H1 (cell line): ENCODE measurements at regions not wholly inside any gene's neighbourhood (a gene's known extent, or its start where the extent isn't known, plus 50 kb on each side); places are given as distances from the start of the nearest gene placed in this dataset.

ENCODE experiments used
- CTCF ChIA-PET: fragments of 300-600 bp; sonication (Branson Sonifier 250); formaldehyde crosslinking; loops from one replicate; lab custom pipeline; 2021; ENCODE audit not compliant: partially characterized antibody; lab: Charles Lee
- POLR2A ChIA-PET: fragments of 300-600 bp; sonication (Branson Sonifier 250); formaldehyde crosslinking; loops from one replicate; lab custom pipeline; 2021; ENCODE audit warnings: inconsistent platforms; ENCODE audit not compliant: partially characterized antibody; lab: Charles Lee
- DNase-seq, 2 experiments: peaks; one replicate each; pipeline versions ENCODE4 v3.0.0 to v3.0.0-alpha.2; 2010 to 2022; ENCODE audit warnings: low spot score in 2 of 2, low read depth in 1 of 2, mixed read lengths in 1 of 2
- FAIRE-seq: peaks from 2 replicates; lab custom pipeline; 2011; peaks lifted over from hg19 to GRCh38; lab: Jason Lieb, UNC
- H2AFZ ChIP-seq: 2 replicates; pipeline ENCODE4 v1.8.1; 2012; ENCODE audit warnings: low read length, inconsistent platforms
- H2AK5ac ChIP-seq: 2 replicates; pipeline ENCODE4 v1.6.1; 2013; ENCODE audit warnings: low read depth, low read length
- H2BK120ac ChIP-seq: replicated peaks from 2 replicates; pipeline ENCODE3; 2013; ENCODE audit warnings: low read depth, low read length, inconsistent platforms
- H2BK12ac ChIP-seq: 2 replicates; pipeline ENCODE4 v1.6.1; 2013; ENCODE audit warnings: low read depth, low read length
- H2BK15ac ChIP-seq: 2 replicates; pipeline ENCODE4 v1.6.1; 2013; ENCODE audit warnings: low read length
- H2BK20ac ChIP-seq: 2 replicates; pipeline ENCODE4 v1.6.1; 2013; ENCODE audit warnings: low read length
- H2BK5ac ChIP-seq: 2 replicates; pipeline ENCODE4 v1.6.1; 2013; ENCODE audit warnings: low read depth, low read length
- H3K14ac ChIP-seq: 2 replicates; pipeline ENCODE4 v1.6.1; 2013; ENCODE audit warnings: inconsistent platforms; ENCODE audit not compliant: insufficient read length
- H3K18ac ChIP-seq: 2 replicates; pipeline ENCODE4 v1.6.1; 2013; ENCODE audit warnings: low read length; ENCODE audit errors: extremely low read depth
- H3K23ac ChIP-seq: 2 replicates; pipeline ENCODE4 v1.6.1; 2013; ENCODE audit warnings: inconsistent platforms; ENCODE audit not compliant: insufficient read length
- H3K23me2 ChIP-seq: 2 replicates; pipeline ENCODE4 v1.6.1; 2013; ENCODE audit warnings: low read depth, low read length
- H3K27ac ChIP-seq: 2 replicates; pipeline ENCODE4 v1.6.1; 2011; ENCODE audit warnings: low read depth, low read length, inconsistent platforms
- H3K27me3 ChIP-seq, 4 experiments: replicated peaks in 1 of 4; 1 replicate in 1 of 4; 2 replicates in 3 of 4; pipeline versions ENCODE4 v1.6.1 to v1.8.1; 2011 to 2013; ENCODE audit warnings: low read length in 3 of 4, mild to moderate bottlenecking in 3 of 4, inconsistent platforms in 2 of 4, mixed read lengths in 2 of 4, moderate library complexity in 1 of 4; ENCODE audit not compliant: control insufficient read depth in 3 of 4, insufficient read depth in 3 of 4; ENCODE audit errors: extremely low read depth in 1 of 4
- H3K36me3 ChIP-seq, 4 experiments: 2 replicates each; pipeline versions ENCODE4 v1.6.1 to v1.8.1; 2011 to 2013; ENCODE audit warnings: mild to moderate bottlenecking in 4 of 4, low read length in 3 of 4, moderate library complexity in 2 of 4, control low read depth in 1 of 4, inconsistent platforms in 1 of 4; ENCODE audit not compliant: insufficient read depth in 4 of 4, control insufficient read depth in 2 of 4
- H3K4ac ChIP-seq: replicated peaks from 2 replicates; pipeline ENCODE3; 2013; ENCODE audit warnings: low read length, low read depth, mixed read lengths, inconsistent platforms; ENCODE audit not compliant: insufficient read length
- H3K4me1 ChIP-seq, 4 experiments: replicated peaks in 1 of 4; 1 replicate in 1 of 4; 2 replicates in 3 of 4; pipeline versions ENCODE4 v1.6.1 to v1.8.1; 2011 to 2013; ENCODE audit warnings: low read length in 3 of 4, inconsistent platforms in 2 of 4, mixed read lengths in 1 of 4; ENCODE audit not compliant: insufficient read depth in 4 of 4, control insufficient read depth in 3 of 4
- H3K4me2 ChIP-seq, 2 experiments: 2 replicates each; pipeline versions ENCODE4 v1.6.1 to v1.8.1; 2011 to 2013; ENCODE audit warnings: low read depth in 2 of 2, low read length in 2 of 2, control low read depth in 1 of 2, inconsistent platforms in 1 of 2, mild to moderate bottlenecking in 1 of 2; ENCODE audit not compliant: insufficient read depth in 1 of 2
- H3K4me3 ChIP-seq, 4 experiments: fragments of 200-600, 300-600 bp in 1 of 4; sonication (generic), shearing (Covaris generic), sonication (Bioruptor Twin) in 1 of 4; 2 replicates each; pipeline versions ENCODE4 v1.5.1 to v1.8.1; 2011 to 2016; ENCODE audit warnings: low read length in 4 of 4, low read depth in 3 of 4, control low read depth in 2 of 4, inconsistent platforms in 2 of 4, mild to moderate bottlenecking in 2 of 4, mixed read lengths in 1 of 4, moderate library complexity in 1 of 4; ENCODE audit not compliant: insufficient read depth in 2 of 4; ENCODE audit errors: extremely low read depth in 1 of 4
- H3K56ac ChIP-seq: replicated peaks from 2 replicates; pipeline ENCODE3; 2013; ENCODE audit warnings: low read depth, mild to moderate bottlenecking, mixed read lengths, low read length, inconsistent platforms; ENCODE audit not compliant: insufficient read length
- H3K79me1 ChIP-seq: 2 replicates; pipeline ENCODE4 v1.6.1; 2013; ENCODE audit warnings: low read depth, low read length, control low read depth
- H3K79me2 ChIP-seq, 2 experiments: 2 replicates each; pipeline versions ENCODE4 v1.6.1 to v1.8.1; 2012 to 2013; ENCODE audit warnings: low read length in 2 of 2, mild to moderate bottlenecking in 2 of 2, inconsistent platforms in 1 of 2; ENCODE audit not compliant: insufficient read depth in 2 of 2, control insufficient read depth in 1 of 2
- H3K9ac ChIP-seq, 4 experiments: replicated peaks in 1 of 4; 1 replicate in 1 of 4; 2 replicates in 3 of 4; pipeline versions ENCODE4 v1.6.1 to v1.8.1; 2011 to 2013; ENCODE audit warnings: low read depth in 3 of 4, low read length in 3 of 4, control low read depth in 2 of 4, mild to moderate bottlenecking in 2 of 4, moderate library complexity in 2 of 4, inconsistent platforms in 1 of 4; ENCODE audit errors: extremely low read depth in 1 of 4
- H3K9me3 ChIP-seq, 2 experiments: 2 replicates each; pipeline versions ENCODE4 v1.6.1 to v1.8.1; 2012 to 2013; ENCODE audit warnings: mild to moderate bottlenecking in 2 of 2, moderate library complexity in 2 of 2, control low read depth in 1 of 2, inconsistent platforms in 1 of 2, low read depth in 1 of 2, low read length in 1 of 2, mixed read lengths in 1 of 2; ENCODE audit not compliant: insufficient read depth in 2 of 2
- H4K20me1 ChIP-seq, 2 experiments: replicated peaks in 1 of 2; 2 replicates each; pipeline versions ENCODE3 to v1.8.1; 2011 to 2013; ENCODE audit warnings: inconsistent platforms in 2 of 2, low read length in 2 of 2, mild to moderate bottlenecking in 1 of 2; ENCODE audit not compliant: insufficient read depth in 2 of 2, control insufficient read depth in 1 of 2
- H4K5ac ChIP-seq: 2 replicates; pipeline ENCODE4 v1.6.1; 2013; ENCODE audit warnings: low read length, low read depth, mixed read lengths, inconsistent platforms; ENCODE audit not compliant: insufficient read length
- H4K8ac ChIP-seq: 2 replicates; pipeline ENCODE4 v1.8.0; 2013; ENCODE audit warnings: mild to moderate bottlenecking, moderate library complexity, low read length, inconsistent platforms; ENCODE audit not compliant: insufficient read depth; ENCODE audit errors: extremely low read depth
- H4K91ac ChIP-seq: replicated peaks from 2 replicates; pipeline ENCODE3; 2013; ENCODE audit warnings: low read length, mixed read lengths, inconsistent platforms; ENCODE audit not compliant: insufficient read length
- ASH2L ChIP-seq: fragments of 200-600, 300-600 bp; sonication (generic); IDR thresholded peaks from one replicate; pipeline ENCODE4 v1.7.1; 2017; ENCODE audit warnings: low read length
- EGR1 ChIP-seq: IDR thresholded peaks from 2 replicates; pipeline ENCODE4 v1.6.1; 2011; ENCODE audit warnings: low read depth, low read length, borderline replicate concordance
- GABPA ChIP-seq: IDR thresholded peaks from 2 replicates; pipeline ENCODE4 v1.6.1; 2011; ENCODE audit warnings: mild to moderate bottlenecking, low read length, moderate library complexity, borderline replicate concordance; ENCODE audit not compliant: insufficient read depth
- MAX ChIP-seq: IDR thresholded peaks from 2 replicates; pipeline ENCODE4 v1.6.1; 2012; ENCODE audit warnings: inconsistent platforms
- PHF8 ChIP-seq: fragments of 200-600 bp; sonication (generic); conservative IDR thresholded peaks from 2 replicates; pipeline ENCODE4 v1.7.1; 2012; ENCODE audit warnings: low read depth, mild to moderate bottlenecking, inconsistent platforms, low read length, moderate library complexity
- RNF2 ChIP-seq: fragments of 200-900, 300-1000 bp; sonication (generic); IDR thresholded peaks from 2 replicates; pipeline ENCODE4 v1.7.1; 2016; ENCODE audit warnings: borderline replicate concordance, low read depth, mild to moderate bottlenecking, antibody characterized with exemption, low read length; ENCODE audit not compliant: poor library complexity, severe bottlenecking; ENCODE audit errors: missing control alignments
- SP4 ChIP-seq: IDR thresholded peaks from 2 replicates; pipeline ENCODE4 v1.6.1; 2012; ENCODE audit warnings: low read length, inconsistent platforms
- SRF ChIP-seq: IDR thresholded peaks from 2 replicates; pipeline ENCODE4 v1.6.1; 2011; ENCODE audit warnings: mild to moderate bottlenecking, low read depth, low read length, moderate library complexity
- TCF12 ChIP-seq: IDR thresholded peaks from 2 replicates; pipeline ENCODE4 v1.6.1; 2011; ENCODE audit warnings: low read depth, mild to moderate bottlenecking, low read length
- WGBS, 2 experiments: shearing (Covaris generic) in 1 of 2; methylation state at CpG; one replicate each; pipeline versions ENCODE4 v1.1.6 to v1.1.7; 2013 to 2015; ENCODE audit warnings: low lambda C conversion rate in 2 of 2, mixed read lengths in 2 of 2, inconsistent platforms in 1 of 2, low coverage in 1 of 2, missing lambda C conversion rate in 1 of 2; ENCODE audit not compliant: insufficient replicate concordance in 2 of 2, insufficient coverage in 1 of 2, insufficient read length in 1 of 2; ENCODE audit errors: extremely low coverage in 1 of 2, missing lambda C conversion rate in 1 of 2; 5-methylcytosine and 5-hydroxymethylcytosine counted together

- Histone ChIP-seq H3K14ac (no peak overlapping the region), H3K56ac (no peak overlapping the region), H3K23me2 (no peaks in the 10 kb centered on the region), H3K79me1 (no peaks in the 10 kb centered on the region), H2BK120ac (no peak overlapping the region), H3K36me3 (no peaks in the 10 kb centered on the region), H2BK5ac (peak overlapping the region; percentile 13; the same call in 1 of the 2 replicates)
- 89% methylated on average over 10 of the region's 10 CpGs; no CpG with 5 or more reads in 1 of the 2 experiments for WGBS, 2 experiments
- FAIRE-seq = no peak
- TF ChIP-seq EGR1 (no peak), ASH2L (no peak), RNF2 (no peak), PHF8 (no peak), MAX (no peak), SRF (no peak), TCF12 (no peak), GABPA (no peak), SP4 (no peak)
- TF ChIP-seq, all 59 proteins: peak for 0
- Histone ChIP-seq H2AK5ac (peak overlapping the region; percentile 40; the same call in 1 of the 2 replicates), H4K91ac (peak overlapping the region; percentile 54), H3K9me3 (no peaks in the 10 kb centered on the region), H2AFZ (0 out of 2 replicates have a peak overlapping the region, but pooled peaks have one; percentile 45), H3K4me3 (no peak overlapping the region), H3K4ac (no peak overlapping the region), H3K79me2 (no peaks in the 10 kb centered on the region), H4K20me1 (no peaks in the 10 kb centered on the region), H2BK20ac (no peak overlapping the region), H3K27ac (no peak overlapping the region; the same call in 1 of the 2 replicates), H4K8ac (no peak overlapping the region), H3K4me1 (peaks cover 0 to 9% (median 3%) of the 10 kb centered on the region in 4 experiments; a peak in 4 of 7 replicates), H3K27me3 (0 out of 7 replicates have a peak, but pooled peaks cover 0 to 2% (median 0%) of the 10 kb centered on the region in 4 experiments), H2BK15ac (no peak overlapping the region), H3K9ac (no peak overlapping the region), H3K23ac (no peak overlapping the region), H3K18ac (no peak overlapping the region), H2BK12ac (0 out of 2 replicates have a peak overlapping the region, but pooled peaks have one; percentile 50), H3K4me2 (no peak overlapping the region), H4K5ac (no peak overlapping the region)
- ChIA-PET CTCF (interaction anchor here (1.1 to 2.6 kb wide), 6 partner anchors 9 to 61 kb away, joined by 3 to 9 read pairs (median 4); no protein-coding TSS in a partner anchor), POLR2A (no interaction called here)
- DNase-seq = no peak
Measured at GRCh38 chr3:128547368-128547987, 54.5 kb upstream of the GATA2 start.
